SU-DHL-6 (cell line): ENCODE measurements at regions not wholly inside any gene's neighbourhood (a gene's known extent, or its start where the extent isn't known, plus 50 kb on each side); places are given as distances from the start of the nearest gene placed in this dataset.

Source experiments
- H2AFZ ChIP-seq: fragments of 200-600 bp; sonication (generic); 2 replicates; pipeline ENCODE4 v1.6.1; 2014; ENCODE audit warnings: low read depth, mild to moderate bottlenecking, moderate library complexity, mixed read lengths, antibody characterized with exemption, low read length; ENCODE audit not compliant: severe bottlenecking
- H3F3A ChIP-seq: fragments of 200-600 bp; shearing (Covaris generic); 2 replicates; pipeline ENCODE4 v1.6.0; 2016; ENCODE audit warnings: antibody characterized with exemption, mild to moderate bottlenecking; ENCODE audit not compliant: insufficient read depth
- H3K27ac ChIP-seq: fragments of 200-600 bp; sonication (generic); 2 replicates; pipeline ENCODE4 v1.5.1; 2016; ENCODE audit warnings: low read depth, mild to moderate bottlenecking, low read length, moderate library complexity, mixed read lengths
- H3K27me3 ChIP-seq: fragments of 200-600 bp; sonication (generic), shearing (Covaris generic); 2 replicates; pipeline ENCODE4 v1.6.0; 2014; ENCODE audit warnings: mild to moderate bottlenecking, low read length
- H3K36me3 ChIP-seq: fragments of 200-600 bp; sonication (generic); 2 replicates; pipeline ENCODE4 v1.6.1; 2014; ENCODE audit warnings: mild to moderate bottlenecking, low read length, mixed read lengths
- H3K4me2 ChIP-seq: fragments of 300-600, 200-600 bp; shearing (Covaris generic), sonication (generic); 2 replicates; pipeline ENCODE4 v1.6.0; 2014; ENCODE audit warnings: low read length, low read depth, mild to moderate bottlenecking; ENCODE audit not compliant: poor library complexity, severe bottlenecking
- H3K4me3 ChIP-seq: fragments of 200-600 bp; sonication (generic); 2 replicates; pipeline ENCODE4 v1.5.1; 2014; ENCODE audit warnings: antibody characterized with exemption, low read length, mild to moderate bottlenecking, mixed read lengths; ENCODE audit not compliant: insufficient read depth, poor library complexity, severe bottlenecking
- H3K79me2 ChIP-seq: fragments of 200-600 bp; sonication (generic); 2 replicates; pipeline ENCODE4 v1.6.1; 2014; ENCODE audit warnings: mild to moderate bottlenecking, low read length, moderate library complexity; ENCODE audit not compliant: insufficient read depth
- H3K9ac ChIP-seq: fragments of 200-600 bp; sonication (generic); 2 replicates; pipeline ENCODE4 v1.7.0; 2014; ENCODE audit warnings: mild to moderate bottlenecking, low read length
- H3K9me2 ChIP-seq: fragments of 200-600 bp; sonication (generic); replicated peaks from 2 replicates; pipeline ENCODE4 v1.6.1; 2014; ENCODE audit warnings: low read length; ENCODE audit not compliant: insufficient read depth
- H3K9me3 ChIP-seq: fragments of 200-600 bp; sonication (generic); 2 replicates; pipeline ENCODE4 v1.6.1; 2014; ENCODE audit warnings: low read length, mixed read lengths; ENCODE audit not compliant: insufficient read depth
- H4K20me1 ChIP-seq: fragments of 200-600 bp; sonication (generic); 2 replicates; pipeline ENCODE4 v1.6.1; 2014; ENCODE audit warnings: low read depth, mild to moderate bottlenecking, antibody characterized with exemption, low read length, moderate library complexity, mixed read lengths
- CTCF ChIP-seq: fragments of 200-600 bp; sonication (generic); IDR thresholded peaks from one replicate; pipeline ENCODE4 v1.5.1; 2017; ENCODE audit warnings: antibody characterized with exemption, mild to moderate bottlenecking, low read length, moderate library complexity; ENCODE audit not compliant: insufficient read depth, poor library complexity, severe bottlenecking
- EZH2phosphoT487 ChIP-seq: fragments of 200-600 bp; sonication (generic), shearing (Covaris generic); conservative IDR thresholded peaks from 2 replicates; pipeline ENCODE4 v1.6.1; 2018; ENCODE audit warnings: mild to moderate bottlenecking, antibody characterized with exemption, low read length, moderate library complexity, mixed read lengths

- Histone ChIP-seq H3F3A (no peaks in the 10 kb centered on the region), H3K9me2 (no peaks in the 10 kb centered on the region), H2AFZ (no peak overlapping the region), H4K20me1 (no peaks in the 10 kb centered on the region), H3K4me3 (no peak overlapping the region), H3K9me3 (no peaks in the 10 kb centered on the region), H3K79me2 (no peaks in the 10 kb centered on the region), H3K27me3 (no peaks in the 10 kb centered on the region), H3K9ac (no peak overlapping the region), H3K27ac (no peak overlapping the region), H3K36me3 (no peaks in the 10 kb centered on the region), H3K4me2 (no peak overlapping the region)
- TF ChIP-seq EZH2phosphoT487 (no peak), CTCF (no peak)
Observed at GRCh38 chr6:3918469-3918868, 69.3 kb downstream of the FAM50B start.

DNA sequence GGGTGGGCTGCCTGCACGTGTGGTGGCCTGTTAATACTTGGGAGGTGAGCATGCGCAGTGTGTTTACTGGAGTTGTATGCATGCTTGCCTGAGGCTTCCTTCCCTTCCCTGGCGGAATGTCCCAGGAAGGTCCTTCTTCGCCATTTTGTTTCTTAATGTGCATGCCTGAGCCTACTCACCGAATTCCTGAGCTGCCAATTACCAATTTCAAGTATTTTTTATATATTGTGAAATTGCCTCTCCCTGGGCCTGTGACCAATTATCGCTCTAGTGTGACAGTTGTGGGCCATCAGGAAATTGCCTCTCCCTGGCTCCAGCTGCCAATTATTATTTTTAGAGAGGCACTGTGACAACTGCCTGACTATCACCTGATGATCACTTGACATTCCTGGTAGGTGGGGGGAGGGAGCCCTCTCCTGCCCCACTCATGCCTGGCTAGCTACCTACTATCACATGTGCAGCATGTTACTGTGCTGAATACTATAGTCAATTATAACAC is 70.0 kb downstream of the FAM50B start:
- Histone ChIP-seq H3K9ac (no peak overlapping the region), H3K27me3 (no peaks in the 10 kb centered on the region), H2AFZ (no peak overlapping the region), H4K20me1 (no peaks in the 10 kb centered on the region), H3K79me2 (no peaks in the 10 kb centered on the region), H3K36me3 (no peaks in the 10 kb centered on the region), H3K9me2 (no peaks in the 10 kb centered on the region), H3K4me2 (no peak overlapping the region), H3K9me3 (no peaks in the 10 kb centered on the region), H3K4me3 (no peak overlapping the region), H3K27ac (no peak overlapping the region), H3F3A (no peaks in the 10 kb centered on the region)
- TF ChIP-seq EZH2phosphoT487 (no peak), CTCF (no peak)

GRCh38 chr6:3919849-3920248 is 70.7 kb downstream of the FAM50B start:
- Histone ChIP-seq H3K4me2 (no peak overlapping the region), H3F3A (no peaks in the 10 kb centered on the region), H2AFZ (no peak overlapping the region), H3K9ac (no peak overlapping the region), H4K20me1 (no peaks in the 10 kb centered on the region), H3K27ac (no peak overlapping the region), H3K9me2 (no peaks in the 10 kb centered on the region), H3K79me2 (no peaks in the 10 kb centered on the region), H3K36me3 (no peaks in the 10 kb centered on the region), H3K27me3 (no peaks in the 10 kb centered on the region), H3K9me3 (no peaks in the 10 kb centered on the region), H3K4me3 (no peak overlapping the region)
- TF ChIP-seq CTCF (no peak), EZH2phosphoT487 (no peak)
